PC-9 (cell line): ENCODE measurements at regions not wholly inside any gene's neighbourhood (a gene's known extent, or its start where the extent isn't known, plus 50 kb on each side); places are given as distances from the start of the nearest gene placed in this dataset.

ENCODE experiments used
- BruUV-seq: library from RNA; stranded (reverse); fragments of 400-500 nt; replicated peaks from 2 replicates; lab custom pipeline; 2021; lab: Mats Ljungman, UMichigan
- CTCF ChIA-PET: fragments of 300-600 bp; sonication (Branson Sonifier 250); formaldehyde crosslinking; loops from one replicate; lab custom pipeline; 2022; ENCODE audit warnings: antibody characterized with exemption; lab: Charles Lee
- POLR2A ChIA-PET: fragments of 300-600 bp; sonication (Branson Sonifier 250); formaldehyde crosslinking; loops from one replicate; lab custom pipeline; 2022; ENCODE audit warnings: antibody characterized with exemption; ENCODE audit not compliant: unreplicated experiment; lab: Charles Lee
- DNase-seq, 2 experiments: peaks; one replicate each; pipeline versions ENCODE4 v3.0.0 to v3.0.0-alpha.2; 2015 to 2022; ENCODE audit warnings: mixed read lengths in 1 of 2
- H2AFZ ChIP-seq: fragments of 200-600 bp; sonication (generic); 2 replicates; pipeline ENCODE4 v1.8.1; 2017; ENCODE audit warnings: antibody characterized with exemption
- H3F3A ChIP-seq: fragments of 200-600 bp; sonication (generic); 2 replicates; pipeline ENCODE4 v1.8.1; 2017; ENCODE audit warnings: antibody characterized with exemption, mild to moderate bottlenecking, low read depth; ENCODE audit not compliant: insufficient read depth
- H3K27ac ChIP-seq: fragments of 200-600 bp; sonication (generic); 2 replicates; pipeline ENCODE4 v1.6.1; 2016; ENCODE audit warnings: mixed run types
- H3K27me3 ChIP-seq: fragments of 200-600 bp; sonication (generic); 2 replicates; pipeline ENCODE4 v1.6.1; 2016; ENCODE audit warnings: low read depth, mixed run types; ENCODE audit not compliant: insufficient read depth
- H3K36me3 ChIP-seq: fragments of 200-600 bp; sonication (generic); 2 replicates; pipeline ENCODE4 v1.6.1; 2016; ENCODE audit warnings: low read depth, mixed run types
- H3K4me1 ChIP-seq: fragments of 200-600 bp; sonication (generic); replicated peaks from 2 replicates; pipeline ENCODE4 v1.6.1; 2016; ENCODE audit warnings: mixed run types; ENCODE audit not compliant: insufficient read depth
- H3K4me2 ChIP-seq: fragments of 200-600 bp; sonication (generic); 2 replicates; pipeline ENCODE4 v1.6.1; 2017; ENCODE audit warnings: mixed run types
- H3K4me3 ChIP-seq: fragments of 200-600 bp; sonication (generic); 2 replicates; pipeline ENCODE4 v1.6.1; 2016; ENCODE audit warnings: mixed run types
- H3K79me2 ChIP-seq: fragments of 200-600 bp; sonication (generic); 2 replicates; pipeline ENCODE4 v1.6.1; 2017; ENCODE audit warnings: low read depth, mixed run types
- H3K9me2 ChIP-seq: fragments of 200-600 bp; sonication (generic); 2 replicates; pipeline ENCODE4 v1.8.1; 2017; ENCODE audit warnings: mild to moderate bottlenecking; ENCODE audit not compliant: insufficient read depth
- H3K9me3 ChIP-seq: fragments of 200-600 bp; sonication (generic); 2 replicates; pipeline ENCODE4 v1.8.1; 2016; ENCODE audit warnings: low read depth; ENCODE audit not compliant: insufficient read depth
- H4K20me1 ChIP-seq: fragments of 200-600 bp; sonication (generic); 2 replicates; pipeline ENCODE4 v1.8.1; 2017; ENCODE audit not compliant: insufficient read depth
- EZH2 ChIP-seq: fragments of 200-600 bp; sonication (generic); IDR thresholded peaks from 2 replicates; pipeline ENCODE4 v1.8.0; 2017; ENCODE audit warnings: antibody characterized with exemption, low read depth
- intact Hi-C: fragments of 100-400 bp; cut with micrococcal nuclease; formaldehyde crosslinking; loops from one replicate; pipeline ENCODE4 v1.10.0; 2022; ENCODE audit not compliant: unreplicated experiment
- TF ChIP-seq, protein P1 (sequence below): fragments of 200-600 bp; sonication (generic); conservative IDR thresholded peaks from 2 replicates; pipeline ENCODE4 v1.6.1; 2017; ENCODE audit warnings: mixed run types, antibody characterized with exemption, mild to moderate bottlenecking, moderate library complexity

GRCh38 chr6:8858854-8859331 lies 423.5 kb upstream of the SLC35B3 start:
- Histone ChIP-seq H3F3A (no peaks in the 10 kb centered on the region), H3K4me1 (no peaks in the 10 kb centered on the region), H4K20me1 (no peaks in the 10 kb centered on the region), H3K4me3 (no peak overlapping the region), H3K9me3 (no peaks in the 10 kb centered on the region), H3K27ac (no peak overlapping the region), H3K27me3 (no peaks in the 10 kb centered on the region), H2AFZ (no peak overlapping the region), H3K36me3 (no peaks in the 10 kb centered on the region), H3K4me2 (no peak overlapping the region), H3K9me2 (no peaks in the 10 kb centered on the region), H3K79me2 (no peaks in the 10 kb centered on the region)
- TF ChIP-seq EZH2 = no peak
- TF ChIP-seq, protein P1, sequence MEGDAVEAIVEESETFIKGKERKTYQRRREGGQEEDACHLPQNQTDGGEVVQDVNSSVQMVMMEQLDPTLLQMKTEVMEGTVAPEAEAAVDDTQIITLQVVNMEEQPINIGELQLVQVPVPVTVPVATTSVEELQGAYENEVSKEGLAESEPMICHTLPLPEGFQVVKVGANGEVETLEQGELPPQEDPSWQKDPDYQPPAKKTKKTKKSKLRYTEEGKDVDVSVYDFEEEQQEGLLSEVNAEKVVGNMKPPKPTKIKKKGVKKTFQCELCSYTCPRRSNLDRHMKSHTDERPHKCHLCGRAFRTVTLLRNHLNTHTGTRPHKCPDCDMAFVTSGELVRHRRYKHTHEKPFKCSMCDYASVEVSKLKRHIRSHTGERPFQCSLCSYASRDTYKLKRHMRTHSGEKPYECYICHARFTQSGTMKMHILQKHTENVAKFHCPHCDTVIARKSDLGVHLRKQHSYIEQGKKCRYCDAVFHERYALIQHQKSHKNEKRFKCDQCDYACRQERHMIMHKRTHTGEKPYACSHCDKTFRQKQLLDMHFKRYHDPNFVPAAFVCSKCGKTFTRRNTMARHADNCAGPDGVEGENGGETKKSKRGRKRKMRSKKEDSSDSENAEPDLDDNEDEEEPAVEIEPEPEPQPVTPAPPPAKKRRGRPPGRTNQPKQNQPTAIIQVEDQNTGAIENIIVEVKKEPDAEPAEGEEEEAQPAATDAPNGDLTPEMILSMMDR = no peak
- CTCF ChIA-PET = no interaction called here
- POLR2A ChIA-PET = interaction anchor here (0.5 kb wide), 1 partner anchor 171 kb away, joined by 3 read pairs; no protein-coding TSS in a partner anchor
- intact Hi-C loops = no loop called here
- BruUV-seq = no TSS peak
- no peak for DNase-seq

- Histone ChIP-seq H3K4me3 (no peak overlapping the region), H3K9me2 (no peaks in the 10 kb centered on the region), H3K9me3 (no peaks in the 10 kb centered on the region), H3K4me2 (no peak overlapping the region), H3K27me3 (no peaks in the 10 kb centered on the region), H3K36me3 (no peaks in the 10 kb centered on the region), H3K27ac (no peak overlapping the region), H2AFZ (no peak overlapping the region), H3F3A (no peaks in the 10 kb centered on the region), H3K79me2 (no peaks in the 10 kb centered on the region), H4K20me1 (no peaks in the 10 kb centered on the region), H3K4me1 (no peaks in the 10 kb centered on the region)
- no TSS peak for BruUV-seq
- ChIA-PET POLR2A (no interaction called here), CTCF (no interaction called here)
- TF ChIP-seq, protein P1 = no peak
- TF ChIP-seq EZH2 = no peak
- no peak for DNase-seq
- intact Hi-C loops = no loop called here
These were observed 421.8 kb upstream of the SLC35B3 start for GRCh38 chr6:8857160-8857559.

- POLR2A ChIA-PET = no interaction called here
- CTCF ChIA-PET = interaction anchor here (0.6 kb wide), 1 partner anchor 92 kb away, joined by 22 read pairs; no protein-coding TSS in a partner anchor
- BruUV-seq = no TSS peak
- intact Hi-C loops = no loop called here
- no peak for DNase-seq
- Histone ChIP-seq H3F3A (no peaks in the 10 kb centered on the region), H3K36me3 (no peaks in the 10 kb centered on the region), H4K20me1 (no peaks in the 10 kb centered on the region), H3K9me2 (no peaks in the 10 kb centered on the region), H3K27ac (no peak overlapping the region), H3K9me3 (no peaks in the 10 kb centered on the region), H2AFZ (no peak overlapping the region), H3K4me2 (no peak overlapping the region), H3K27me3 (no peaks in the 10 kb centered on the region), H3K79me2 (no peaks in the 10 kb centered on the region), H3K4me3 (no peak overlapping the region), H3K4me1 (no peaks in the 10 kb centered on the region)
- no peak for TF ChIP-seq EZH2
- TF ChIP-seq, protein P1 = no peak
These were observed 420.1 kb upstream of the SLC35B3 start for GRCh38 chr6:8855411-8855810.
